ENCODE measurements at regions not wholly inside any gene's neighbourhood (a gene's known extent, or its start where the extent isn't known, plus 50 kb on each side); places are given as distances from the start of the nearest gene placed in this dataset.
A peak's percentile ranks its signal among the peaks of the same experiment; 100 is the strongest.

- Histone ChIP-seq H3K27ac (no peak overlapping the region), H3K4me1 (no peaks in the 10 kb centered on the region), H3K27me3 (no peaks in the 10 kb centered on the region), H3K9me3 (no peaks in the 10 kb centered on the region), H3K36me3 (replicated peaks in 1 of 2; ENCODE audit: insufficient read depth in 1 of 2, low read depth in 2 of 2) (no peaks in the 10 kb centered on the region), H3K4me3 (no peak overlapping the region)
- TF ChIP-seq POLR2A (IDR thresholded peaks at IDR 0.05) (no peak), CTCF (IDR thresholded peaks at IDR 0.05) (no peak)
- DNase-seq, result peak in 1 of 4 donors; percentile 8
- ATAC-seq, result no peak
- intact Hi-C loops (cut with DNase I), result no loop called here
Measured at GRCh38 chr7:26603631-26604030, 260.8 kb downstream of the SKAP2 start.

DNA sequence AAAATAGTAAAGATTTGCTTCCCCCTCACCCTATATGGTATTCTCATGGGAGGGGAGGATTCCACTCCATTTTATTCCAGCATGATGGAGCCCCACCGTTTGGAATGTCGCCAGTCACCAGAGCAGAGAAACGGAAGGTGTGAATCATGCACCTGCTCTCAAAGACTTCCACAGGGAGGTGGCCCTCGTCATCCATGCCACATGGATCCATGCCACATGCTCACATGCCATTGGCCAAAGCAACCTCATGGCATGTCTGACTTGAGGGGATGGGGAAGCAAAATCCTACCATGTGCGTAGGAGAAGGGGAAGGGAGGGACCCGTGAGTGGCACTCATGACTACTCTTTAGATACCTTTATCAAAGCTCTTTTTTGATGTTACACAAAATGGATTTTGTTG lies 256.0 kb downstream of the SKAP2 start:
- H3K4me1 ChIP-seq, result no peaks in the 10 kb centered on the region
- no peak for ATAC-seq
- H3K9me3 ChIP-seq, result no peaks in the 10 kb centered on the region
- no peak overlapping the region for H3K4me3 ChIP-seq
- no peak for DNase-seq
- no peaks in the 10 kb centered on the region for H3K36me3 ChIP-seq (replicated peaks in 1 of 2; ENCODE audit: insufficient read depth in 1 of 2, low read depth in 2 of 2)
- no peak overlapping the region for H3K27ac ChIP-seq
- no peaks in the 10 kb centered on the region for H3K27me3 ChIP-seq
- TF ChIP-seq CTCF (IDR thresholded peaks at IDR 0.05) (no peak), POLR2A (IDR thresholded peaks at IDR 0.05) (no peak)
- 65 to 67% methylated on average over 6 of the region's 6 CpGs for WGBS, 2 donors
- intact Hi-C loops (cut with DNase I), result no loop called here

DNA sequence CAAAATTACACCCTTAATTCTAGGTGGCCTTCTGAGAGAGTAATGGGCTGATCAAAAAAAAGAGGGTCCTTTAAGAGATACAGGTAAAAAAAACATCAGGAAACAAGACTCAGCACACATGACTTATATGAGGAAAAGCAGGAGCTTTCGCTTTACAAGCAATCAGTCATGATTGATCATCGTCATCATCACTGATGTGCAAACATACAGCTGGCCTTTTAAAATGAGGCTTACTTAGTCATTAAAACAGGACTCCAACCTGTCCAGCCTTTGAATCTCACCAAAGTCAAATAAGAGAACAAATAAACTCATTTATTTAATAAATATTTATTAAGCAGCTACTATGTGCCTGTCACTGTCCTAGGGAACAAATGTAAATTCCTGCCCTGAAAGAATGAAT lies 255.3 kb downstream of the SKAP2 start:
- DNase-seq (no peak), ATAC-seq (no peak)
- Histone ChIP-seq H3K36me3 (replicated peaks in 1 of 2; ENCODE audit: insufficient read depth in 1 of 2, low read depth in 2 of 2) (no peaks in the 10 kb centered on the region), H3K9me3 (no peaks in the 10 kb centered on the region), H3K27ac (no peak overlapping the region), H3K4me1 (no peaks in the 10 kb centered on the region), H3K4me3 (no peak overlapping the region), H3K27me3 (no peaks in the 10 kb centered on the region)
- TF ChIP-seq POLR2A (IDR thresholded peaks at IDR 0.05) (no peak), CTCF (IDR thresholded peaks at IDR 0.05) (no peak)
- 78 to 88% methylated on average over 2 of the region's 2 CpGs for WGBS, 2 donors
- intact Hi-C loops (cut with DNase I), result no loop called here

GRCh38 chr7:26609532-26609931 lies 254.9 kb downstream of the SKAP2 start:
- ATAC-seq (no peak), DNase-seq (no peak)
- no peaks in the 10 kb centered on the region for H3K27me3 ChIP-seq
- H3K9me3 ChIP-seq, result no peaks in the 10 kb centered on the region
- no peaks in the 10 kb centered on the region for H3K36me3 ChIP-seq (replicated peaks in 1 of 2; ENCODE audit: insufficient read depth in 1 of 2, low read depth in 2 of 2)
- intact Hi-C loops (cut with DNase I), result no loop called here
- H3K4me3 ChIP-seq, result no peak overlapping the region
- WGBS, 2 donors, result 67 to 86% methylated on average over 6 of the region's 6 CpGs
- no peak overlapping the region for H3K27ac ChIP-seq
- no peak for TF ChIP-seq POLR2A (IDR thresholded peaks at IDR 0.05)
- TF ChIP-seq CTCF (IDR thresholded peaks at IDR 0.05), result no peak
- no peaks in the 10 kb centered on the region for H3K4me1 ChIP-seq

GRCh38 chr7:26612742-26613141 lies 251.6 kb downstream of the SKAP2 start:
- 91 to 92% methylated on average over 11 of the region's 11 CpGs for WGBS, 2 donors
- Histone ChIP-seq H3K27me3 (no peaks in the 10 kb centered on the region), H3K4me3 (no peak overlapping the region), H3K4me1 (no peaks in the 10 kb centered on the region), H3K36me3 (replicated peaks in 1 of 2; ENCODE audit: insufficient read depth in 1 of 2, low read depth in 2 of 2) (no peaks in the 10 kb centered on the region), H3K27ac (no peak overlapping the region), H3K9me3 (no peaks in the 10 kb centered on the region)
- intact Hi-C loops (cut with DNase I), result no loop called here
- TF ChIP-seq CTCF (IDR thresholded peaks at IDR 0.05), result no peak
- no peak for TF ChIP-seq POLR2A (IDR thresholded peaks at IDR 0.05)
- no peak for ATAC-seq
- no peak for DNase-seq
